T-cell (primary cell): ENCODE measurements at regions not wholly inside any gene's neighbourhood (a gene's known extent, or its start where the extent isn't known, plus 50 kb on each side); places are given as distances from the start of the nearest gene placed in this dataset.

Experiments
- ATAC-seq, 4 experiments: fragments of 200-7000 bp in 3 of 4; fragments of 150-1000 bp in 1 of 4; cut with Tn5 transposase; replicated peaks in 1 of 4; 1 replicate in 3 of 4; 2 replicates in 1 of 4; pipeline ENCODE4 v1.10.0; 2021; ENCODE audit warnings: moderate library complexity in 3 of 4, mild to moderate bottlenecking in 2 of 4, moderate number of reproducible peaks in 1 of 4
- CTCF ChIA-PET, 2 donors: fragments of 300-600 bp; sonication (Branson Sonifier 250); formaldehyde crosslinking; loops; one replicate each; lab custom pipeline; 2022; ENCODE audit warnings: antibody characterized with exemption in 2 of 2; lab: Charles Lee
- POLR2A ChIA-PET, 2 donors: fragments of 300-600 bp; sonication (Branson Sonifier 250); formaldehyde crosslinking; loops; one replicate each; lab custom pipeline; 2022; ENCODE audit warnings: antibody characterized with exemption in 2 of 2; lab: Charles Lee
- DNase-seq, 35 experiments: peaks; one replicate each; pipeline versions ENCODE4 v3.0.0 to v3.0.0-alpha.2; 2013 to 2023
- H3K27ac ChIP-seq: one replicate; pipeline ENCODE4 v1.5.1; 2013; ENCODE audit warnings: low read length
- H3K27me3 ChIP-seq, 2 experiments: replicated peaks in 1 of 2; 1 replicate in 1 of 2; 2 replicates in 1 of 2; pipeline versions ENCODE4 v1.6.1 to v1.7.0; 2013; ENCODE audit warnings: low read length in 1 of 2, mixed read lengths in 1 of 2; ENCODE audit not compliant: control insufficient read depth in 2 of 2, insufficient read depth in 2 of 2; ENCODE audit errors: extremely low read depth in 1 of 2
- H3K36me3 ChIP-seq, 2 donors: 1 replicate in 1 of 2; 2 replicates in 1 of 2; pipeline versions ENCODE4 v1.6.1 to v1.7.0; 2013; ENCODE audit warnings: low read length in 1 of 2; ENCODE audit not compliant: control insufficient read depth in 2 of 2, insufficient read depth in 1 of 2; ENCODE audit errors: extremely low read depth in 1 of 2
- H3K4me1 ChIP-seq, 2 experiments: 1 replicate in 1 of 2; 2 replicates in 1 of 2; pipeline versions ENCODE4 v1.6.1 to v1.7.0; 2013; ENCODE audit warnings: low read length in 2 of 2, mixed read lengths in 1 of 2; ENCODE audit not compliant: insufficient read depth in 2 of 2, control insufficient read depth in 1 of 2; ENCODE audit errors: extremely low read depth in 1 of 2
- H3K4me3 ChIP-seq, 2 donors: 1 replicate in 1 of 2; 2 replicates in 1 of 2; pipeline versions ENCODE4 v1.5.1 to v1.7.0; 2013; ENCODE audit warnings: mild to moderate bottlenecking in 2 of 2, low read length in 1 of 2, moderate library complexity in 1 of 2; ENCODE audit not compliant: control insufficient read depth in 1 of 2; ENCODE audit errors: extremely low read depth in 1 of 2
- H3K9me3 ChIP-seq: 2 replicates; pipeline ENCODE4 v1.7.0; 2013
- H3K27ac Mint-ChIP-seq, 2 donors: one replicate each; pipeline ENCODE4 v1.8.0; 2020 to 2021; ENCODE audit warnings: mild to moderate bottlenecking in 2 of 2, mixed read lengths in 2 of 2
- H3K27me3 Mint-ChIP-seq, 2 donors: one replicate each; pipeline ENCODE4 v1.8.0; 2021 to 2022; ENCODE audit warnings: mixed read lengths in 2 of 2
- H3K36me3 Mint-ChIP-seq: one replicate; pipeline ENCODE4 v1.8.0; 2021; ENCODE audit warnings: mixed read lengths
- H3K4me1 Mint-ChIP-seq, 3 donors: one replicate each; pipeline ENCODE4 v1.8.0; 2020 to 2022; ENCODE audit warnings: mixed read lengths in 3 of 3, mild to moderate bottlenecking in 1 of 3
- H3K4me3 Mint-ChIP-seq, 3 donors: one replicate each; pipeline ENCODE4 v1.8.0; 2020 to 2022; ENCODE audit warnings: mild to moderate bottlenecking in 3 of 3, mixed read lengths in 3 of 3, moderate library complexity in 3 of 3
- H3K9me3 Mint-ChIP-seq, 3 donors: one replicate each; pipeline ENCODE4 v1.8.0; 2020 to 2022; ENCODE audit warnings: mixed read lengths in 3 of 3
- WGBS: methylation state at CpG from one replicate; pipeline ENCODE4 v1.1.5; 2013; ENCODE audit warnings: missing lambda C conversion rate; ENCODE audit not compliant: insufficient coverage; 5-methylcytosine and 5-hydroxymethylcytosine counted together

DNA sequence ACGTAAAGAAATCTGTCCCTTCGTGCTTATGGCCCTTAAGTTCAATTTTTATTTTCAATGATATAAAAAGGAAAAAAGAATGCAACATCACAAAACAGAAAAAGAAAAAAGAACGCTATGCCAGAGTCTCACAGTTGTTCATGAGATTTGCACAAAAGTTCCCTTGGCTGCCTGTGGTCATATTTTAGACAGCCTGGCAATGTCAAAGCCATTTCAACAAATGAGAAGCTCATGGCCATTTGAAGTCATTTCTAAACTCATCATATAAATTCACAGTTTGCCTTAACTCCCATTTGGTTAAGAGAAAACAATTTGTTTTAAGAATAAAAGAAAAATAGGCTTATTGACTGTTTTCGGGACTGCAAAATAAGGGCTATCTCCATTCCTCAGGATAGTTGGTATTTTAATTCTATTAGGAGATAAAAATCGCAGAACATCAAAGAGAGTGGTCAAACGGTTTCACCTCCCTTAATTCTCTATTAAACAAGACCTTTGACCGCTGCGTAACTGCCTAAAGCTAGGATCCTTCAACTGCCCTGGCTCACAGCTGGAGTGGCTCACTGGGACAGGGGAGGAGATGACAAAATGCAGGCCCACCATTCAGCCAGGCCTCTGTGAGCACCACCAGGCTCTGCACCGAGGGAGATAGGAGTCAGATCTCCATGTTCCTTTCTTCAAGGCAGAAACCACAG lies 119.2 kb upstream of the DAAM1 start:
- Histone ChIP-seq H3K4me3 (no peak overlapping the region), H3K36me3 (no peaks in the 10 kb centered on the region), H3K27ac (no peak overlapping the region), H3K4me1 (no peaks in the 10 kb centered on the region), H3K9me3 (no peaks in the 10 kb centered on the region), H3K27me3 (no peaks in the 10 kb centered on the region)
- no peaks in the 10 kb centered on the region for H3K9me3 Mint-ChIP-seq
- H3K36me3 Mint-ChIP-seq: no peaks in the 10 kb centered on the region
- no peak for ATAC-seq
- H3K27ac Mint-ChIP-seq: no peak overlapping the region
- H3K27me3 Mint-ChIP-seq: peaks cover 15 to 21% of the 10 kb centered on the region in 2 donors
- H3K4me1 Mint-ChIP-seq: no peaks in the 10 kb centered on the region
- ChIA-PET POLR2A (no interaction called here), CTCF (interaction anchor here in 1 of 2 donors (0.5 kb wide), 1 partner anchor 995 kb away, joined by 3 read pairs; no protein-coding TSS in a partner anchor)
- no peak overlapping the region for H3K4me3 Mint-ChIP-seq
- no peak for DNase-seq
- no CpG with 5 or more reads among the region's 9 CpGs for WGBS

GRCh38 chr14:59075506-59075905 lies 113.0 kb upstream of the DAAM1 start:
- Histone ChIP-seq H3K9me3 (no peaks in the 10 kb centered on the region), H3K27me3 (no peaks in the 10 kb centered on the region), H3K4me1 (no peaks in the 10 kb centered on the region), H3K27ac (no peak overlapping the region), H3K4me3 (no peak overlapping the region), H3K36me3 (no peaks in the 10 kb centered on the region)
- H3K36me3 Mint-ChIP-seq: no peaks in the 10 kb centered on the region
- no peaks in the 10 kb centered on the region for H3K4me1 Mint-ChIP-seq
- no peaks in the 10 kb centered on the region for H3K9me3 Mint-ChIP-seq
- WGBS: 79% methylated on average over 2 of the region's 2 CpGs
- no peak for ATAC-seq
- H3K27me3 Mint-ChIP-seq: peaks cover 15 to 23% of the 10 kb centered on the region in 2 donors
- no peak overlapping the region for H3K4me3 Mint-ChIP-seq
- no peak overlapping the region for H3K27ac Mint-ChIP-seq
- POLR2A ChIA-PET: no interaction called here
- CTCF ChIA-PET: interaction anchor here in 1 of 2 donors (0.6 kb wide), 1 partner anchor 719 kb away, joined by 3 read pairs; no protein-coding TSS in a partner anchor
- DNase-seq: no peak

DNA sequence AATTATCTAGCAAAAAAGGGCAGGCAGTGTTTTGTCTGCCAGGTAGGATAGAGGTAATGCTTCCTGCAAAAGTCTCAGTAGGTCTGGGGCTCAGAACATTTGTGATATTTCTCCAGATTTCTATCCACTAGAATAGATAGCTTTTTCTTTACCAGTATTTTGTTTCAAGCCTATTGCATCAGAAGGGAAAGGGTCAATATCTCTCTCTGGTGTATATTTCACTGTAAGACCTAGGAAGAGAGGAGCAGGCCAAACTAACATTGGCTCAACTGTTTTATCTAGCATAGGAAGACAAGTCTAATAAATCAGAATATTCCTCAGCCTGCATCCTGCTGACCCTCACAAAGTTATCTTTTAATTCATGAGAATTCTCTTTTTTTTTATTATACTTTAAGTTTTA lies 106.7 kb upstream of the DAAM1 start:
- ChIA-PET POLR2A (no interaction called here), CTCF (no interaction called here)

GRCh38 chr14:59085207-59085739 lies 103.2 kb upstream of the DAAM1 start:
- Mint-ChIP-seq H3K4me1 (no peaks in the 10 kb centered on the region), H3K27me3 (peaks cover 10 to 16% of the 10 kb centered on the region in 2 donors), H3K4me3 (no peak overlapping the region), H3K36me3 (no peaks in the 10 kb centered on the region), H3K9me3 (no peaks in the 10 kb centered on the region), H3K27ac (no peak overlapping the region)
- WGBS: 86% methylated on average over 1 of the region's 2 CpGs
- ATAC-seq (no peak), DNase-seq (no peak)
- no peaks in the 10 kb centered on the region for H3K4me1 ChIP-seq
- POLR2A ChIA-PET: interaction anchor here in 1 of 2 donors (0.6 kb wide), 1 partner anchor 290 kb away, joined by 5 read pairs; no protein-coding TSS in a partner anchor
- CTCF ChIA-PET: no interaction called here
- no peak overlapping the region for H3K4me3 ChIP-seq
- no peaks in the 10 kb centered on the region for H3K27me3 ChIP-seq
- H3K27ac ChIP-seq: no peak overlapping the region
- H3K9me3 ChIP-seq: no peaks in the 10 kb centered on the region
- no peaks in the 10 kb centered on the region for H3K36me3 ChIP-seq

More for the DNA sequence above, 106.7 kb upstream of the DAAM1 start:
- H3K36me3 ChIP-seq: no peaks in the 10 kb centered on the region
- H3K4me3 ChIP-seq: no peak overlapping the region
- no peak overlapping the region for H3K27ac Mint-ChIP-seq
- H3K27me3 ChIP-seq: no peaks in the 10 kb centered on the region
- H3K4me1 Mint-ChIP-seq: no peaks in the 10 kb centered on the region
- H3K27ac ChIP-seq: no peak overlapping the region
- H3K9me3 ChIP-seq: no peaks in the 10 kb centered on the region
- no peaks in the 10 kb centered on the region for H3K4me1 ChIP-seq
- ATAC-seq: no peak
- no peaks in the 10 kb centered on the region for H3K9me3 Mint-ChIP-seq
- no peak for DNase-seq
- H3K36me3 Mint-ChIP-seq: no peaks in the 10 kb centered on the region
- peaks cover 10 to 27% of the 10 kb centered on the region in 2 donors for H3K27me3 Mint-ChIP-seq
- H3K4me3 Mint-ChIP-seq: no peak overlapping the region

GRCh38 chr14:59086241-59086882 lies 102.1 kb upstream of the DAAM1 start:
- Histone ChIP-seq H3K27me3 (no peaks in the 10 kb centered on the region), H3K4me1 (no peaks in the 10 kb centered on the region), H3K4me3 (no peak overlapping the region), H3K27ac (no peak overlapping the region), H3K9me3 (no peaks in the 10 kb centered on the region), H3K36me3 (no peaks in the 10 kb centered on the region)
- ATAC-seq: no peak
- no peak overlapping the region for H3K4me3 Mint-ChIP-seq
- peaks cover 10 to 17% of the 10 kb centered on the region in 2 donors for H3K27me3 Mint-ChIP-seq
- H3K27ac Mint-ChIP-seq: no peak overlapping the region
- DNase-seq: no peak
- no peaks in the 10 kb centered on the region for H3K4me1 Mint-ChIP-seq
- H3K36me3 Mint-ChIP-seq: no peaks in the 10 kb centered on the region
- H3K9me3 Mint-ChIP-seq: no peaks in the 10 kb centered on the region
- no CpG with 5 or more reads among the region's 5 CpGs for whole genome bisulfite sequencing
- ChIA-PET CTCF (no interaction called here), POLR2A (no interaction called here)

- DNase-seq (no peak), ATAC-seq (no peak)
- Histone ChIP-seq H3K27ac (no peak overlapping the region), H3K9me3 (no peaks in the 10 kb centered on the region), H3K36me3 (no peaks in the 10 kb centered on the region), H3K27me3 (no peaks in the 10 kb centered on the region), H3K4me1 (no peaks in the 10 kb centered on the region), H3K4me3 (no peak overlapping the region)
- CTCF ChIA-PET: no interaction called here
- H3K9me3 Mint-ChIP-seq: no peaks in the 10 kb centered on the region
- H3K27ac Mint-ChIP-seq: no peak overlapping the region
- no peaks in the 10 kb centered on the region for H3K4me1 Mint-ChIP-seq
- WGBS: 88% methylated on average over 2 of the region's 3 CpGs
- no peak overlapping the region for H3K4me3 Mint-ChIP-seq
- peaks cover 12 to 25% of the 10 kb centered on the region in 2 donors for H3K27me3 Mint-ChIP-seq
- POLR2A ChIA-PET: no interaction called here
- no peaks in the 10 kb centered on the region for H3K36me3 Mint-ChIP-seq
These were observed 101.2 kb upstream of the DAAM1 start for GRCh38 chr14:59087240-59087639.
